HCT116 (cell line): ENCODE measurements at regions not wholly inside any gene's neighbourhood (a gene's known extent, or its start where the extent isn't known, plus 50 kb on each side); places are given as distances from the start of the nearest gene placed in this dataset.

ENCODE experiments used
- ATAC-seq: fragments of 200-7000 bp; cut with Tn5 transposase; 2 replicates; pipeline ENCODE4 v1.9.1; 2020; ENCODE audit warnings: mild to moderate bottlenecking, moderate library complexity
- BruUV-seq: library from RNA; stranded (reverse); fragments of 400-500 nt; replicated peaks from 2 replicates; lab custom pipeline; 2021; lab: Mats Ljungman, UMichigan
- CTCF ChIA-PET: fragments of 300-600 bp; sonication (Branson Sonifier 250); formaldehyde crosslinking; loops from one replicate; lab custom pipeline; 2021; ENCODE audit warnings: antibody characterized with exemption; lab: Charles Lee
- POLR2A ChIA-PET: fragments of 300-600, 350-600 bp; sonication (Branson Sonifier 250); formaldehyde crosslinking; loops from one replicate; lab custom pipeline; 2021; ENCODE audit warnings: antibody characterized with exemption; lab: Charles Lee
- RAD21 ChIA-PET, 2 experiments: fragments of 300-600 bp; sonication (Branson Sonifier 250); formaldehyde crosslinking; loops; one replicate each; lab custom pipeline; 2023; ENCODE audit warnings: low total read pairs in 2 of 2; ENCODE audit not compliant: uncharacterized antibody in 2 of 2, unreplicated experiment in 2 of 2, low non-redundant PET in 1 of 2; lab: Charles Lee
- DNase-seq: peaks from one replicate; pipeline ENCODE4 v3.0.0-alpha.2; 2010; ENCODE audit warnings: low read depth, low spot score
- H2AFZ ChIP-seq: fragments of 200-600 bp; shearing (Covaris generic), sonication (generic); 2 replicates; pipeline ENCODE4 v1.6.1; 2017; ENCODE audit warnings: low read depth, mixed run types, mixed read lengths, antibody characterized with exemption, low read length; ENCODE audit not compliant: poor library complexity, severe bottlenecking
- H3K27ac ChIP-seq: 2 replicates; pipeline ENCODE4 v1.5.1; 2012; ENCODE audit warnings: low read depth, low read length
- H3K27me3 ChIP-seq: fragments of 200-600 bp; sonication (generic); 2 replicates; pipeline ENCODE4 v1.6.1; 2016; ENCODE audit warnings: mixed run types, low read length, mixed read lengths; ENCODE audit not compliant: insufficient read depth
- H3K36me3 ChIP-seq, 2 experiments: fragments of 200-500 bp in 1 of 2; fragments of 200-600 bp in 1 of 2; sonication (Bioruptor generic) in 1 of 2; sonication (generic) in 1 of 2; 2 replicates each; pipeline versions ENCODE4 v1.5.1 to v1.6.1; 2014 to 2016; ENCODE audit warnings: low read length in 2 of 2, inconsistent platforms in 1 of 2, mixed read lengths in 1 of 2, mixed run types in 1 of 2; ENCODE audit not compliant: insufficient read depth in 2 of 2, control insufficient read depth in 1 of 2
- H3K4me1 ChIP-seq, 2 experiments: fragments of 200-600 bp in 1 of 2; sonication (generic) in 1 of 2; 2 replicates each; pipeline versions ENCODE4 v1.5.1 to v1.6.1; 2012 to 2017; ENCODE audit warnings: low read length in 2 of 2, inconsistent platforms in 1 of 2, mild to moderate bottlenecking in 1 of 2, mixed read lengths in 1 of 2, mixed run types in 1 of 2, moderate library complexity in 1 of 2; ENCODE audit not compliant: insufficient read depth in 2 of 2, control insufficient read depth in 1 of 2
- H3K4me2 ChIP-seq: fragments of 200-600 bp; sonication (generic); 2 replicates; pipeline ENCODE4 v1.6.1; 2017; ENCODE audit warnings: mixed run types, low read length, mixed read lengths
- H3K4me3 ChIP-seq, 2 experiments: fragments of 200-600 bp in 1 of 2; sonication (generic) in 1 of 2; replicated peaks in 1 of 2; 2 replicates each; pipeline ENCODE4 v1.5.1; 2011 to 2016; ENCODE audit warnings: low read length in 2 of 2, control low read depth in 1 of 2, low read depth in 1 of 2, mild to moderate bottlenecking in 1 of 2, mixed read lengths in 1 of 2, mixed run types in 1 of 2
- H3K79me2 ChIP-seq: fragments of 200-600 bp; sonication (generic); 2 replicates; pipeline ENCODE4 v1.6.1; 2017; ENCODE audit warnings: mild to moderate bottlenecking, mixed run types, low read length, moderate library complexity, mixed read lengths; ENCODE audit not compliant: insufficient read depth
- H3K9ac ChIP-seq: fragments of 200-600 bp; sonication (generic); 2 replicates; pipeline ENCODE4 v1.6.1; 2016; ENCODE audit warnings: low read length, mixed read lengths
- H3K9me2 ChIP-seq: fragments of 200-600 bp; sonication (generic), shearing (Covaris generic); 2 replicates; pipeline ENCODE4 v1.6.1; 2017; ENCODE audit warnings: mixed run types, mild to moderate bottlenecking, moderate library complexity; ENCODE audit not compliant: insufficient read depth
- H3K9me3 ChIP-seq, 2 experiments: fragments of 200-500 bp in 1 of 2; fragments of 200-600 bp in 1 of 2; sonication (Bioruptor generic) in 1 of 2; sonication (generic) in 1 of 2; 2 replicates each; pipeline ENCODE4 v1.6.1; 2014 to 2017; ENCODE audit warnings: low read length in 2 of 2, mixed read lengths in 2 of 2, inconsistent platforms in 1 of 2, low read depth in 1 of 2, mild to moderate bottlenecking in 1 of 2, mixed run types in 1 of 2, moderate library complexity in 1 of 2; ENCODE audit not compliant: control insufficient read depth in 1 of 2, insufficient read depth in 1 of 2
- H4K20me1 ChIP-seq: fragments of 200-600 bp; sonication (generic), shearing (Covaris generic); 2 replicates; pipeline ENCODE4 v1.6.1; 2017; ENCODE audit warnings: mixed run types, mild to moderate bottlenecking, moderate library complexity; ENCODE audit not compliant: insufficient read depth
- ELF1 ChIP-seq: IDR thresholded peaks from 2 replicates; pipeline ENCODE4 v1.6.1; 2012; ENCODE audit warnings: low read depth, borderline replicate concordance
- JUND ChIP-seq: IDR thresholded peaks from 2 replicates; pipeline ENCODE4 v1.6.1; 2012
- POLR2A ChIP-seq: IDR thresholded peaks from 2 replicates; pipeline ENCODE4 v1.7.0; 2011; ENCODE audit warnings: borderline replicate concordance; ENCODE audit not compliant: insufficient read depth, insufficient read length; ENCODE audit errors: extremely low read depth
- POLR2AphosphoS5 ChIP-seq: IDR thresholded peaks from 2 replicates; pipeline ENCODE4 v1.6.1; 2011; ENCODE audit warnings: mild to moderate bottlenecking, low read depth, low read length, moderate library complexity
- RAD21 ChIP-seq: IDR thresholded peaks from 2 replicates; pipeline ENCODE4 v1.6.1; 2012; ENCODE audit warnings: low read depth, mild to moderate bottlenecking
- TCF7L2 ChIP-seq: IDR thresholded peaks from 2 replicates; pipeline ENCODE4 v1.7.0; 2011; ENCODE audit warnings: borderline replicate concordance, inconsistent platforms; ENCODE audit not compliant: insufficient read depth, insufficient read length; ENCODE audit errors: extremely low read depth
- YY1 ChIP-seq: IDR thresholded peaks from 2 replicates; pipeline ENCODE4 v1.6.1; 2011; ENCODE audit warnings: low read length, low read depth, moderate library complexity, mild to moderate bottlenecking; ENCODE audit not compliant: insufficient replicate concordance; ENCODE audit errors: extremely low read depth
- intact Hi-C: fragments of 100-400 bp; cut with micrococcal nuclease; formaldehyde crosslinking; loops from 2 replicates; pipeline ENCODE4 v1.10.0; 2022
- TF ChIP-seq, protein P1 (sequence below): IDR thresholded peaks from 2 replicates; pipeline ENCODE4 v1.6.1; 2012; ENCODE audit warnings: low read depth

DNA sequence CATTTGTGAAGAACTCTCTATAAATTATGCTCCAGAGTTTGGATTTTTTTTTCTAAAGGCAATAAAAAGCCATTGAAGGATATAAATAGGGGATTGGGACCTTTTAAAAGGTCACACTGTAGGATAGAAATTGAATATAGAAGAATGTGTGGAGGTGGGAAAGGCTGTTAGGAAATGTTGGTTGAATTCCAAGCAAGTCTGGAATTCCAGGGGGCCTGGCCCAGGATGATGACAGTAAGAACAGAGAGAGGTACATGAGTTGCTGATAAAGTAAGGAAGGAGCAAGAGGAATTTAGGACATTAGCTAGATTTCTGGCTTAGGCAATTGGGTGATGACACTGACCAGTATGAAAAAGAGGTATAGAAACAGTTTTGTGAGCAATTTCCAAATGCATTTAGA lies 95.4 kb upstream of the USP38 start:
- no peak for ATAC-seq
- ChIA-PET POLR2A (no interaction called here), RAD21 (no interaction called here)
- Histone ChIP-seq H2AFZ (no peak overlapping the region), H3K9me3 (no peaks in the 10 kb centered on the region), H3K4me3 (no peak overlapping the region), H3K27me3 (no peaks in the 10 kb centered on the region), H3K36me3 (no peaks in the 10 kb centered on the region), H4K20me1 (no peaks in the 10 kb centered on the region), H3K4me2 (no peak overlapping the region), H3K79me2 (no peaks in the 10 kb centered on the region), H3K9me2 (no peaks in the 10 kb centered on the region), H3K9ac (no peak overlapping the region)
- no peak for DNase-seq
- BruUV-seq = no TSS peak
- TF ChIP-seq POLR2A = no peak
- TF ChIP-seq ELF1 = no peak
- no peak for TF ChIP-seq TCF7L2
- TF ChIP-seq JUND = no peak
- no peak for TF ChIP-seq RAD21
- TF ChIP-seq, protein P1, sequence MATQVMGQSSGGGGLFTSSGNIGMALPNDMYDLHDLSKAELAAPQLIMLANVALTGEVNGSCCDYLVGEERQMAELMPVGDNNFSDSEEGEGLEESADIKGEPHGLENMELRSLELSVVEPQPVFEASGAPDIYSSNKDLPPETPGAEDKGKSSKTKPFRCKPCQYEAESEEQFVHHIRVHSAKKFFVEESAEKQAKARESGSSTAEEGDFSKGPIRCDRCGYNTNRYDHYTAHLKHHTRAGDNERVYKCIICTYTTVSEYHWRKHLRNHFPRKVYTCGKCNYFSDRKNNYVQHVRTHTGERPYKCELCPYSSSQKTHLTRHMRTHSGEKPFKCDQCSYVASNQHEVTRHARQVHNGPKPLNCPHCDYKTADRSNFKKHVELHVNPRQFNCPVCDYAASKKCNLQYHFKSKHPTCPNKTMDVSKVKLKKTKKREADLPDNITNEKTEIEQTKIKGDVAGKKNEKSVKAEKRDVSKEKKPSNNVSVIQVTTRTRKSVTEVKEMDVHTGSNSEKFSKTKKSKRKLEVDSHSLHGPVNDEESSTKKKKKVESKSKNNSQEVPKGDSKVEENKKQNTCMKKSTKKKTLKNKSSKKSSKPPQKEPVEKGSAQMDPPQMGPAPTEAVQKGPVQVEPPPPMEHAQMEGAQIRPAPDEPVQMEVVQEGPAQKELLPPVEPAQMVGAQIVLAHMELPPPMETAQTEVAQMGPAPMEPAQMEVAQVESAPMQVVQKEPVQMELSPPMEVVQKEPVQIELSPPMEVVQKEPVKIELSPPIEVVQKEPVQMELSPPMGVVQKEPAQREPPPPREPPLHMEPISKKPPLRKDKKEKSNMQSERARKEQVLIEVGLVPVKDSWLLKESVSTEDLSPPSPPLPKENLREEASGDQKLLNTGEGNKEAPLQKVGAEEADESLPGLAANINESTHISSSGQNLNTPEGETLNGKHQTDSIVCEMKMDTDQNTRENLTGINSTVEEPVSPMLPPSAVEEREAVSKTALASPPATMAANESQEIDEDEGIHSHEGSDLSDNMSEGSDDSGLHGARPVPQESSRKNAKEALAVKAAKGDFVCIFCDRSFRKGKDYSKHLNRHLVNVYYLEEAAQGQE = no peak
- TF ChIP-seq POLR2AphosphoS5 = no peak
- TF ChIP-seq YY1 = no peak
- TF ChIP-seq, all 23 proteins: peak for 0
- intact Hi-C loops = loop anchor here (5.0 to 10.0 kb wide), 3 partner anchors 204 to 1934 kb away; no protein-coding TSS in a partner anchor
- CTCF ChIA-PET = no interaction called here
- H3K27ac ChIP-seq = no peak overlapping the region
- H3K4me1 ChIP-seq = no peaks in the 10 kb centered on the region
